ENCODE measurements at regions not wholly inside any gene's neighbourhood (a gene's known extent, or its start where the extent isn't known, plus 50 kb on each side); places are given as distances from the start of the nearest gene placed in this dataset.

DNA sequence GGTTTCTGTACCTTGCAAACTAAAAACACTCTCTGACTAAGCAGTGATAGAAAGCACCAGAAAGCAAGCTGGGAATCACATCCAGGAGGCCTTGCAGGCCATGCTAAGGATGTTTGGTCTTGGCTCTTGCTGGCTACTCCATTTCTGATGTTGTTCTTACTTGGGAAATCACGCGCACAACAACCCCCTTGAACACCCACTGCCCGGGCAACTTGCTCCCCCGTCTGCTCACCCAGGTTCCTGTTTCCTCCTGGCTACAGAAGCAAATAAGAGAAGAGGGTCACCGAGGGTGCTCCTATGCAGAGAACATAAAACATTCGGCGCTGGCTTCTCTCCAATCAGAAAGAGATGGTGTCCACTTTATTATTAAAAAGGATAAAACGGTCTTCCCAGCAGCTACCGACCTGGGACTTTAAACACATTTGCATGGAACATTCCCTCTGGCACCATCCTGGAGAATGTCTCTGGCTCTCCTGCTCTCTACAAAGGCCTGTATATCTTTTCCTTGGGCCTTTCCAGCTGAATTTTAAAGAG lies 271.2 kb upstream of the RPL38 start:
- H4K20me1 ChIP-seq (ENCODE audit: insufficient read depth, low read length): no peaks in the 10 kb centered on the region
- H3K79me2 ChIP-seq (ENCODE audit: insufficient read depth, low read length): no peaks in the 10 kb centered on the region
- H3K27ac ChIP-seq (ENCODE audit: low read depth, low read length, poor library complexity, severe bottlenecking): no peak overlapping the region
- no peaks in the 10 kb centered on the region for H3K36me3 ChIP-seq (ENCODE audit: insufficient read depth, low read length)
- no peak overlapping the region for H3K4me3 ChIP-seq (ENCODE audit: low read depth, low read length, poor library complexity, severe bottlenecking)
- no peaks in the 10 kb centered on the region for H3K4me1 ChIP-seq (ENCODE audit: insufficient read depth, low read length, severe bottlenecking)
- H3F3A ChIP-seq (ENCODE audit: insufficient read depth, low read length): no peaks in the 10 kb centered on the region
- H3K27me3 ChIP-seq (ENCODE audit: insufficient read depth, low read length): no peaks in the 10 kb centered on the region
- no peak overlapping the region for H3K9ac ChIP-seq (ENCODE audit: low read length)
- H3K9me3 ChIP-seq (ENCODE audit: low read length): no peaks in the 10 kb centered on the region
- H3K4me2 ChIP-seq (ENCODE audit: low read length): no peak overlapping the region
- TF ChIP-seq, protein P1, sequence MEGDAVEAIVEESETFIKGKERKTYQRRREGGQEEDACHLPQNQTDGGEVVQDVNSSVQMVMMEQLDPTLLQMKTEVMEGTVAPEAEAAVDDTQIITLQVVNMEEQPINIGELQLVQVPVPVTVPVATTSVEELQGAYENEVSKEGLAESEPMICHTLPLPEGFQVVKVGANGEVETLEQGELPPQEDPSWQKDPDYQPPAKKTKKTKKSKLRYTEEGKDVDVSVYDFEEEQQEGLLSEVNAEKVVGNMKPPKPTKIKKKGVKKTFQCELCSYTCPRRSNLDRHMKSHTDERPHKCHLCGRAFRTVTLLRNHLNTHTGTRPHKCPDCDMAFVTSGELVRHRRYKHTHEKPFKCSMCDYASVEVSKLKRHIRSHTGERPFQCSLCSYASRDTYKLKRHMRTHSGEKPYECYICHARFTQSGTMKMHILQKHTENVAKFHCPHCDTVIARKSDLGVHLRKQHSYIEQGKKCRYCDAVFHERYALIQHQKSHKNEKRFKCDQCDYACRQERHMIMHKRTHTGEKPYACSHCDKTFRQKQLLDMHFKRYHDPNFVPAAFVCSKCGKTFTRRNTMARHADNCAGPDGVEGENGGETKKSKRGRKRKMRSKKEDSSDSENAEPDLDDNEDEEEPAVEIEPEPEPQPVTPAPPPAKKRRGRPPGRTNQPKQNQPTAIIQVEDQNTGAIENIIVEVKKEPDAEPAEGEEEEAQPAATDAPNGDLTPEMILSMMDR (IDR thresholded peaks at IDR 0.05; ENCODE audit: low read length): no peak
- no peak for TF ChIP-seq EZH2 (IDR thresholded peaks at IDR 0.05; ENCODE audit: borderline replicate concordance, low read length)
- H2AFZ ChIP-seq (ENCODE audit: low read length): no peak overlapping the region
- no peaks in the 10 kb centered on the region for H3K9me2 ChIP-seq (ENCODE audit: low read depth, low read length)

DNA sequence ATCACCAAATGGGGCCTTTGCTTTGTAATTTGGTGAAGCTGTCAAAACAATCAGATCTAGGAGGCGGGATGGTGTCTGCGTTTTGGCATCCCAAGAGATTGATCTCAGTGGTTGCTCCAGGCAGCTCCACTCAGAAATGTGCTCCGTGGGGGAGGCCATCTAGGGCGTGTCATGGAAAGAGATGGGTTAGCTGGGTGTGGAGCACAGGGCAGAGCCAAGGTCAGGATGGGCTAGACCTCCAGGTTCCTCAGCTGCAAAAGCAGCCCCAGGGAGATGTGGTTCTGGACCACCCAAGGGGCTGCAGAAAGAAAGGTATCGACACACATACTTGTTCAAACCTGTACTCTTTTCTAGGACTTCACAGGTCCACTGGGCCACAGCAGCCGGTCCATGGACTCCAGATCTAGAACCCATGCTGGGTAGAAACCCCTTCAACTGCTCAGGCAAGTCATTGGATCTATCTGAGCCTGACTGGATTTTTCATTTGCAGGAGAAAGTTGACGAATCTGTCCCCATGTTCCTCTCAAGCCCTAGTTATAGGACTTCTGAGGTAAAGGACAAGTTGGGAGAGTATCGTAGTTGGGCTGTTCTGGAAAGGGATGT lies 270.2 kb upstream of the RPL38 start:
- Histone ChIP-seq H2AFZ (ENCODE audit: low read length) (no peak overlapping the region), H3K36me3 (ENCODE audit: insufficient read depth, low read length) (no peaks in the 10 kb centered on the region), H3K9ac (ENCODE audit: low read length) (no peak overlapping the region), H3K4me3 (ENCODE audit: low read depth, low read length, poor library complexity, severe bottlenecking) (no peak overlapping the region), H3K4me1 (ENCODE audit: insufficient read depth, low read length, severe bottlenecking) (no peaks in the 10 kb centered on the region), H3K9me2 (ENCODE audit: low read depth, low read length) (no peaks in the 10 kb centered on the region), H3K27ac (ENCODE audit: low read depth, low read length, poor library complexity, severe bottlenecking) (no peak overlapping the region), H3K27me3 (ENCODE audit: insufficient read depth, low read length) (no peaks in the 10 kb centered on the region), H4K20me1 (ENCODE audit: insufficient read depth, low read length) (no peaks in the 10 kb centered on the region), H3K79me2 (ENCODE audit: insufficient read depth, low read length) (no peaks in the 10 kb centered on the region), H3K9me3 (ENCODE audit: low read length) (no peaks in the 10 kb centered on the region), H3K4me2 (ENCODE audit: low read length) (no peak overlapping the region), H3F3A (ENCODE audit: insufficient read depth, low read length) (no peaks in the 10 kb centered on the region)
- TF ChIP-seq, protein P1 (IDR thresholded peaks at IDR 0.05; ENCODE audit: low read length): no peak
- TF ChIP-seq EZH2 (IDR thresholded peaks at IDR 0.05; ENCODE audit: borderline replicate concordance, low read length): no peak

DNA sequence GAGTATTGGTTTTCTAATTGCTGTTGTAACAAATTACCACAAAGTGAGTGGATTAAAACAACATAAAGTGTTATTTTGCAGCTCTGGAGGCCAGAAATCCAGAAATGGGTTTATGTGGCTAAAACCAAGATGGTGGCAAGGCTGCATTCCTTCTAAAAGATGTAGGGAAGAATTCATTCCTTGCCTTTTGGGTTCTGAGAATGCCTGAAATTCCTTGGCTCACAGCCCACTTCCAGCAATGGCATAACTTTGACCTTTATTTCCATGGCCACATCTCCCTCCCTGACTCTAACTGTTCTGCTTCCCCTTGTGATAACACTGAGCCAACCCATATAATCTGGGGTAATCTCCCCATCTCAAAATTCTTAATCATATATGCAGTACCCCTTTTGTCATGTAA lies 269.6 kb upstream of the RPL38 start:
- H3K9me2 ChIP-seq (ENCODE audit: low read depth, low read length): no peaks in the 10 kb centered on the region
- no peak overlapping the region for H3K4me2 ChIP-seq (ENCODE audit: low read length)
- H4K20me1 ChIP-seq (ENCODE audit: insufficient read depth, low read length): no peaks in the 10 kb centered on the region
- no peaks in the 10 kb centered on the region for H3F3A ChIP-seq (ENCODE audit: insufficient read depth, low read length)
- H3K27me3 ChIP-seq (ENCODE audit: insufficient read depth, low read length): 0 out of 2 replicates have a peak, but pooled peaks cover 3% of the 10 kb centered on the region
- TF ChIP-seq EZH2 (IDR thresholded peaks at IDR 0.05; ENCODE audit: borderline replicate concordance, low read length): no peak
- TF ChIP-seq, protein P1 (IDR thresholded peaks at IDR 0.05; ENCODE audit: low read length): no peak
- no peak overlapping the region for H3K4me3 ChIP-seq (ENCODE audit: low read depth, low read length, poor library complexity, severe bottlenecking)
- H3K79me2 ChIP-seq (ENCODE audit: insufficient read depth, low read length): no peaks in the 10 kb centered on the region
- no peaks in the 10 kb centered on the region for H3K36me3 ChIP-seq (ENCODE audit: insufficient read depth, low read length)
- H2AFZ ChIP-seq (ENCODE audit: low read length): no peak overlapping the region
- no peaks in the 10 kb centered on the region for H3K4me1 ChIP-seq (ENCODE audit: insufficient read depth, low read length, severe bottlenecking)
- no peak overlapping the region for H3K27ac ChIP-seq (ENCODE audit: low read depth, low read length, poor library complexity, severe bottlenecking)
- no peak overlapping the region for H3K9ac ChIP-seq (ENCODE audit: low read length)
- no peaks in the 10 kb centered on the region for H3K9me3 ChIP-seq (ENCODE audit: low read length)

Measured in OCI-LY1 (cell line).